ENCODE measurements at regions not wholly inside any gene's neighbourhood (a gene's known extent, or its start where the extent isn't known, plus 50 kb on each side); places are given as distances from the start of the nearest gene placed in this dataset.
"Not testable (repeated sequence)": the region's sequence is repeated elsewhere in the genome, so short reads cannot be mapped to it uniquely, and the experiment has no call there.

- DNase-seq, result no peak
These were observed 366.7 kb downstream of the KCNJ2 start for GRCh38 chr17:70535986-70536385.

GRCh38 chr17:70539132-70539924, 370.0 kb downstream of the KCNJ2 start:
- no peak for DNase-seq

GRCh38 chr17:70542876-70543275, 373.5 kb downstream of the KCNJ2 start:
- DNase-seq, result no peak

GRCh38 chr17:70544317-70544716, 375.0 kb downstream of the KCNJ2 start:
- no peak for DNase-seq

GRCh38 chr17:70552230-70552981, 383.1 kb downstream of the KCNJ2 start:
- DNase-seq, result peak; percentile 7

GRCh38 chr17:70552982-70553334, 383.6 kb downstream of the KCNJ2 start:
- DNase-seq, result no peak

- no peak for DNase-seq
These were observed 386.4 kb downstream of the KCNJ2 start for GRCh38 chr17:70555723-70556122.

- DNase-seq, result no peak
These were observed 389.5 kb downstream of the KCNJ2 start for GRCh38 chr17:70558821-70559220.

GRCh38 chr17:70560471-70560870, 391.1 kb downstream of the KCNJ2 start:
- DNase-seq, result no peak

- no peak for DNase-seq
These were observed 392.8 kb downstream of the KCNJ2 start for GRCh38 chr17:70562137-70562536.

GRCh38 chr17:70563281-70563820, 394.0 kb downstream of the KCNJ2 start:
- DNase-seq, result peak; percentile 69

- DNase-seq, result no peak
These were observed 394.8 kb downstream of the KCNJ2 start for GRCh38 chr17:70564006-70564620.

GRCh38 chr17:70569128-70569527, 399.8 kb downstream of the KCNJ2 start:
- no peak for DNase-seq

GRCh38 chr17:70577456-70577855, 408.1 kb downstream of the KCNJ2 start:
- no peak for DNase-seq

- DNase-seq, result no peak
These were observed 412.1 kb downstream of the KCNJ2 start for GRCh38 chr17:70581459-70581858.

GRCh38 chr17:70582777-70583176, 413.4 kb downstream of the KCNJ2 start:
- DNase-seq, result no peak

- no peak for DNase-seq
These were observed 414.9 kb downstream of the KCNJ2 start for GRCh38 chr17:70584255-70584654.

- no peak for DNase-seq
These were observed 418.7 kb downstream of the KCNJ2 start for GRCh38 chr17:70588003-70588402.

- DNase-seq, result no peak
These were observed 428.4 kb downstream of the KCNJ2 start for GRCh38 chr17:70597774-70598173.

GRCh38 chr17:70599198-70599597, 429.9 kb downstream of the KCNJ2 start:
- DNase-seq, result no peak

- DNase-seq, result not testable (repeated sequence)
These were observed 430.6 kb downstream of the KCNJ2 start for GRCh38 chr17:70599945-70600344.

GRCh38 chr17:70603226-70603625, 433.9 kb downstream of the KCNJ2 start:
- DNase-seq, result no peak

GRCh38 chr17:70604854-70605253, 435.5 kb downstream of the KCNJ2 start:
- no peak for DNase-seq

GRCh38 chr17:70606086-70606485, 436.8 kb downstream of the KCNJ2 start:
- no peak for DNase-seq
